KBM-7 (cell line): ENCODE measurements at regions not wholly inside any gene's neighbourhood (a gene's known extent, or its start where the extent isn't known, plus 50 kb on each side); places are given as distances from the start of the nearest gene placed in this dataset.

ENCODE experiments used
- DNase-seq: peaks from one replicate; pipeline ENCODE4 v3.0.0-alpha.2; 2015
- in situ Hi-C: fragments of 300-500 bp; cut with MboI; formaldehyde crosslinking; loops from 2 replicates; pipeline ENCODE4 v1.14.3; 2020; ENCODE audit warnings: low sequenced_read_pairs, low pct_unique_long_range_greater_than_20kb, mixed read lengths

DNA sequence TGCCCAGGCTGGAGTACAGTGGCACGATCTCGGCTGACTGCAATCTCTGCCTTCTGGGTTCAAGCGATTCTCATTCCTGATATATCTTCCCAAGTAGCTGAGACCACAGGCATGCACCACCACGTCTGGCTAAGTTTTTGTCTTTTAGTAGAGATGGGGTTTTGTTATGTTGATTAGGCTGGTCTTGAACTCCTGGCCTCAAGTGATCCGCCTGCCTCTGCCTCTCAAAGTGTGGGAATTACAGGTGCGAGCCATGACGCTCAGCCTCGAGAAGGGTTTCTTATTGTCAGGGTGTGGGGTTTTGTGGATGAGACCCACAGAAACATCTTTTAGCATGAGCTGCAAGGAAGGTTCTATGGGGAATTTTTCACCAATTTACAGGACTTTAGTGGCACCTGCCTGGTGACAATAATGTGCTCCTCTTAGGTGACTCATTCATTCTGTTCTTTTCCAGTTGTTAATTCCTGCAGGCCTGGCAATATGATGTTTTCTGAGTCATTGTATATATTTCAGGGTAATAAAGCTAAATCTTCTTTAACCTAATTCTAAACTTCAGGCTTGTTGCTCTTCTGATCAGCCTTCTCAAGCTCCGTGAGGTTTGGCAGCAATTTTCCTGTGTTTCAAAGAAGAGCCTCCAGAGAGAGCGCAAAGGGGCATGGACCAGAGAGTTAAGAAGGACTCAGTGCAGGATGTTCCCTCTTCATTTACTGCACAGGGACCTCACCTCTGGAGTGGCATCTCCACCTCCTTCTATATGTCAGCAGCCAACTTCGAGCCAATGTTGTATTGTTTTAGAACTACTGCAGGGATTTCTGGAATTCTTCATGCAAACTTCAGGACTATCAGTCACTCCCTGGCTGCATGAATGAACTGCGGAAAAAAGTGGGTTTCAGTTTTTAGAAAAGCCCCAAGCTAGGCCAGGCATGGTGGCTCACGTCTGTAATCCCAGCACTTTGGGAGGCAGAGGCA is 77.8 kb upstream of the ZNF618 start:
- in situ Hi-C loops, result no loop called here
- no peak for DNase-seq

GRCh38 chr9:113800276-113800675 is 75.8 kb upstream of the ZNF618 start:
- DNase-seq, result no peak
- in situ Hi-C loops, result no loop called here

- DNase-seq, result peak; percentile 28
- in situ Hi-C loops, result no loop called here
Measured at GRCh38 chr9:113803811-113804589, 72.1 kb upstream of the ZNF618 start.

DNA sequence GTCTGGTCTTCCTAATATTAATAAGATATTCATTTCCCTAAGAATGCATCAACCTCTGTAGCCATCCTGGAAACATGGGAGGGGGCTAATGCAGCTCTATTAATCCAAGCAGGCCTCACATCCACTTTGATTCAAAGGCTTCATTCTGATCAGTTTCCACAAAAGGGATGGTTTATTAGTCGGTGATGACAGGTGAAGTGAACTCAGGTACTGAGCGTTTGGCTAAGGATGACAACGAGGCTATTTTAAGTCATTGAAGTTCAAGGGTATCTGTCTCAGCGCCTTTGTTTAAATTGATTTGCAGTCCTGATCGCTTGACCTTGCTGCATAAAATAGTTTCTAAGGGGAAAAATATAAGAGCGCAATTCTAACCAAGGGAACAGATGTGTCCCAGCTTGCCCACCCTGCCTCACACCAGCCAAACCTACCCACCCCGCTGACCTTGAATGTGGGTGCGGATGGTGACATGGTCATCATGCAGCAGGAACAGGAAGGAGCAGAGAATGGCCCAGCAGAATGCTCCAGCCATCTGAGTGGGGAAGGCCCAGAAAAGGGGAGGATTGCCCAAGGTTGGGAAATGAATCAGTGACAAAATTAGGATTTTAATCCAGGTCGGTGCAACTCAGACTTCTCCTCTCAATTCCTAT is 70.5 kb upstream of the ZNF618 start:
- DNase-seq, result no peak
- in situ Hi-C loops, result no loop called here

GRCh38 chr9:113807173-113808061 is 68.7 kb upstream of the ZNF618 start:
- in situ Hi-C loops, result no loop called here

DNA sequence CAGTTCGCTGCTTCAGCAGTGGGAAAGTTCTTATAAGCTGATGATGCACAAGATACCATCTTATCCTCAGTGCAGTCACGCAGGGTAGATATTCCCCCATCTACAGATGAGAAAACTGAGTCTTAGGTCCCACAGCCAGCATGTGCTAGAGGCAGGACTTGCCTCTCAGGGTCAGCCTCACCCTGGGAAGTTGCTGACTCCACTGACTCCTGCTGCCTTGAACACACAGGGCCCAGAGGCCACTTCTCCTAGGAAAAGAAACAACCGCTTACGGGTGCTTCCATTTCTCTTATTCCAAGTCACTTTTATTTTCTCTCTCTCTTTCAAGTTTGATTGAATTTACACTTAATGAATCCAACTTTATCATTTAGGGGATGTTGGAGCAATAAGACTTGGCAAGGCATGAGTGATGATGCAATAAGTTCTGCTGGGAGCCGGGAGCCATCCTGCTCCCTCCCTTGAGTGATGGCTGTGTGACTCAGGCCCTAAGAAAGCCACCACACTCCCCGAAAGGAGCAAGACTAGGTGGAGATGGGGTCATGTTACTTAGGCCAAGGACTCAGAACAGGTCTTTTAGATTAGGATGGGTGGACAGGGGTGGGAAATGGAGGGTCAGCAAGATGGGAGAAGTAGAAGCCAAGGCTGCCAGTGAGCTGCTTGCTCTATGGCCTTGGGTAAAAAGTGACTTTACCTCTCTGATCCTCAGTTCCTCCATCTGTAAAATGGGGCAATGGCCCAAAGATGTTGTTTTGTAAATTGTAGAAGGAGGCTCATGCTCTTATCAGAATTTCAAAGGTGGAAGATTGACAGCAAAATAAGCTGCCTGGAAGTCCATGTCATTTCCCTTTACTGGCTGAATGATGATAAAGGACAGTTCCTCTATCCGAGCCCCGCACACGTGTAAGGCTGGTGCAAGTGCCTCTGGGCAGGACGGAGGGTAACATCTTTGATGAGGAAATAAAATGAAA is 67.4 kb upstream of the ZNF618 start:
- no peak for DNase-seq
- in situ Hi-C loops, result no loop called here

More at GRCh38 chr9:113807173-113808061, 68.7 kb upstream of the ZNF618 start:
- DNase-seq, result peak; percentile 59

DNA sequence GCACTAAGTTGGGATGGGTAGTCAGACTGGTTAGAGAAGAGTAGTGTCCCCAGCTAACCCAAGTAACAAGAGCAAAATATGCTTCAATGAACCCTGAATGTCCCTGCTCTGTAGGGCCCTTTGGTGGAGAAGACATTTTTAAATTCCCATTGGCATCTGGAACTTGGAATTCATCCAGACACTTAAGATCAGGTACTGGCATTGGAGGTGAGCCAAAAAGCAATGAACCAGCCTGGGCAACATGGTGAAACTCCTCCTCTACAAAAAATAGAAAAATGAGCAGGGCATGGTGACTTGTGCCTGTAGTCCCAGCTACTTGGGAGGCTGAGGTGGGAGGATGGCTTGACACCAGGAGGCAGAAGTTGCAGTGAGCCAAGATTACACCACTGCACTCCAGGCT is 58.9 kb upstream of the ZNF618 start:
- no peak for DNase-seq
- in situ Hi-C loops, result no loop called here

- no peak for DNase-seq
- in situ Hi-C loops, result no loop called here
Measured at GRCh38 chr9:113818391-113818790, 57.7 kb upstream of the ZNF618 start.

DNA sequence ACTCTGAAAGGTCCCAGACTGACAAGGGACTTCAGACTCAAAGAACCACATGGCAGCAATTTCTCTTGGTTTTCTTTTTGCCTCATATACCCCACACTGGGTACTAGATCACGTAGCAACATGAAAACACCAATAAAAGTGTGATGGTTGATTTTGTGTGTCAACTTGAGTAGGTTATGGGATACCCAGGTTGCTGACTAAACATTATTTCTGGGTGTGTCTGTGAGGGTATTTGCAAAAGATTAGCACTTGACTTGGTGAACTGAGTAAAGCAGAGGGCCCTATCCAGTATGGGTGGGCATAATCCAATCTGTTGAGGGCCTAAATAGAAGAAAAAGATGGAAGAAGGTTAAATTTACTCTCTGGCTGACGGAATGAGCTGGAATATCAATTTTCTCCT is 53.8 kb upstream of the ZNF618 start:
- no peak for DNase-seq
- in situ Hi-C loops, result no loop called here

- DNase-seq, result no peak
- in situ Hi-C loops, result no loop called here
Measured at GRCh38 chr9:113823421-113823820, 52.7 kb upstream of the ZNF618 start.
